ENCODE measurements at regions not wholly inside any gene's neighbourhood (a gene's known extent, or its start where the extent isn't known, plus 50 kb on each side); places are given as distances from the start of the nearest gene placed in this dataset.

DNA sequence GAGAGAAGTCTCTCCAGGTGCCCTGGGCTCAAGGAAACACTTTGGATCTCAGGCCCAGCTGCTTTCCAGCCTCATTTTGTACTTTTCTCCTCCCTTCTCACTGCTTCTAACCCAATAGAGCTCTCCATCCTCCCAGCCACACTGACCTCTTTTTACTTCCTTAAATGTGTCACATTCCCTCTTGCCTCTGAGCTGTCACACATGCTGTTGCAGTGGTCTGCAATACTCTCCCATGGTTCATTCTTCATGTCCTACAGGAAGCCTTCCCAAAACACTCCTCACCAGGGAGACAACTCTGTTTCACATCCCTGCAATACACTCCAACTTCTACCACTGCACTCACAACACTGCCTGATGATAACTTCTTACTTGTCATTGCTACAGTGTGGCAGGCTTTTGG lies 242.1 kb upstream of the DYNLRB2 start:
- TF ChIP-seq SIN3A (IDR thresholded peaks at IDR 0.05; ENCODE audit: borderline replicate concordance, insufficient read depth, low read depth, low read length) (no peak), POLR2AphosphoS5 (IDR thresholded peaks at IDR 0.05; ENCODE audit: low read depth, low read length) (no peak)
- TF ChIP-seq, protein P1, sequence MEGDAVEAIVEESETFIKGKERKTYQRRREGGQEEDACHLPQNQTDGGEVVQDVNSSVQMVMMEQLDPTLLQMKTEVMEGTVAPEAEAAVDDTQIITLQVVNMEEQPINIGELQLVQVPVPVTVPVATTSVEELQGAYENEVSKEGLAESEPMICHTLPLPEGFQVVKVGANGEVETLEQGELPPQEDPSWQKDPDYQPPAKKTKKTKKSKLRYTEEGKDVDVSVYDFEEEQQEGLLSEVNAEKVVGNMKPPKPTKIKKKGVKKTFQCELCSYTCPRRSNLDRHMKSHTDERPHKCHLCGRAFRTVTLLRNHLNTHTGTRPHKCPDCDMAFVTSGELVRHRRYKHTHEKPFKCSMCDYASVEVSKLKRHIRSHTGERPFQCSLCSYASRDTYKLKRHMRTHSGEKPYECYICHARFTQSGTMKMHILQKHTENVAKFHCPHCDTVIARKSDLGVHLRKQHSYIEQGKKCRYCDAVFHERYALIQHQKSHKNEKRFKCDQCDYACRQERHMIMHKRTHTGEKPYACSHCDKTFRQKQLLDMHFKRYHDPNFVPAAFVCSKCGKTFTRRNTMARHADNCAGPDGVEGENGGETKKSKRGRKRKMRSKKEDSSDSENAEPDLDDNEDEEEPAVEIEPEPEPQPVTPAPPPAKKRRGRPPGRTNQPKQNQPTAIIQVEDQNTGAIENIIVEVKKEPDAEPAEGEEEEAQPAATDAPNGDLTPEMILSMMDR (IDR thresholded peaks at IDR 0.05), result no peak
